Hepatocyte (in vitro differentiated cells): ENCODE measurements at regions not wholly inside any gene's neighbourhood (a gene's known extent, or its start where the extent isn't known, plus 50 kb on each side); places are given as distances from the start of the nearest gene placed in this dataset.

Experiments used
- DNase-seq: peaks from one replicate; pipeline ENCODE4 v3.0.0-alpha.2; 2016; ENCODE audit warnings: low spot score
- H2AFZ ChIP-seq: fragments of 200-600 bp; sonication (generic); 2 replicates; pipeline ENCODE4 v1.6.0; 2016; ENCODE audit warnings: antibody characterized with exemption, mild to moderate bottlenecking
- H3K27ac ChIP-seq: fragments of 200-600 bp; sonication (generic); 2 replicates; pipeline ENCODE4 v1.5.1; 2016; ENCODE audit warnings: mild to moderate bottlenecking
- H3K27me3 ChIP-seq: fragments of 200-600 bp; sonication (generic); 2 replicates; pipeline ENCODE4 v1.6.1; 2016
- H3K36me3 ChIP-seq: fragments of 200-600 bp; sonication (generic); replicated peaks from 2 replicates; pipeline ENCODE4 v1.5.1; 2016; ENCODE audit warnings: low read depth; ENCODE audit not compliant: insufficient read depth
- H3K4me1 ChIP-seq: fragments of 200-600 bp; sonication (generic); 2 replicates; pipeline ENCODE4 v1.5.1; 2016; ENCODE audit warnings: mild to moderate bottlenecking, moderate library complexity; ENCODE audit not compliant: insufficient read depth
- H3K4me2 ChIP-seq: fragments of 200-600 bp; sonication (generic); 2 replicates; pipeline ENCODE4 v1.6.0; 2016
- H3K4me3 ChIP-seq: fragments of 200-600 bp; sonication (generic); 2 replicates; pipeline ENCODE4 v1.5.1; 2016; ENCODE audit warnings: mild to moderate bottlenecking
- H3K79me2 ChIP-seq: fragments of 200-600 bp; sonication (generic); 2 replicates; pipeline ENCODE4 v1.6.0; 2017; ENCODE audit warnings: mild to moderate bottlenecking
- H3K9me2 ChIP-seq: fragments of 200-600 bp; sonication (generic); replicated peaks from 2 replicates; pipeline ENCODE4 v1.6.0; 2017; ENCODE audit warnings: mild to moderate bottlenecking; ENCODE audit not compliant: insufficient read depth
- H3K9me3 ChIP-seq: fragments of 200-600 bp; sonication (generic); 2 replicates; pipeline ENCODE4 v1.5.1; 2016; ENCODE audit warnings: low read depth, mild to moderate bottlenecking
- H4K20me1 ChIP-seq: fragments of 200-600 bp; sonication (generic); 2 replicates; pipeline ENCODE4 v1.6.0; 2016; ENCODE audit warnings: mild to moderate bottlenecking; ENCODE audit not compliant: insufficient read depth, poor library complexity, severe bottlenecking
- EZH2 ChIP-seq: fragments of 200-600 bp; sonication (generic); IDR thresholded peaks from 2 replicates; pipeline ENCODE4 v1.6.1; 2016; ENCODE audit warnings: antibody characterized with exemption, mild to moderate bottlenecking, borderline replicate concordance
- EZH2phosphoT487 ChIP-seq: fragments of 200-600 bp; sonication (generic); IDR thresholded peaks from one replicate; pipeline ENCODE4 v1.6.1; 2018; ENCODE audit warnings: antibody characterized with exemption, mild to moderate bottlenecking, low read depth, moderate library complexity; ENCODE audit not compliant: unreplicated experiment, severe bottlenecking
- WGBS: methylation state at CpG from one replicate; pipeline ENCODE4 v1.1.6; 2016; ENCODE audit warnings: low lambda C conversion rate; ENCODE audit errors: missing lambda C conversion rate; 5-methylcytosine and 5-hydroxymethylcytosine counted together
- TF ChIP-seq, protein P1 (sequence below): fragments of 200-600 bp; sonication (generic); IDR thresholded peaks from 2 replicates; pipeline ENCODE4 v1.5.1; 2016; ENCODE audit warnings: antibody characterized with exemption, mild to moderate bottlenecking; ENCODE audit not compliant: poor library complexity

DNA sequence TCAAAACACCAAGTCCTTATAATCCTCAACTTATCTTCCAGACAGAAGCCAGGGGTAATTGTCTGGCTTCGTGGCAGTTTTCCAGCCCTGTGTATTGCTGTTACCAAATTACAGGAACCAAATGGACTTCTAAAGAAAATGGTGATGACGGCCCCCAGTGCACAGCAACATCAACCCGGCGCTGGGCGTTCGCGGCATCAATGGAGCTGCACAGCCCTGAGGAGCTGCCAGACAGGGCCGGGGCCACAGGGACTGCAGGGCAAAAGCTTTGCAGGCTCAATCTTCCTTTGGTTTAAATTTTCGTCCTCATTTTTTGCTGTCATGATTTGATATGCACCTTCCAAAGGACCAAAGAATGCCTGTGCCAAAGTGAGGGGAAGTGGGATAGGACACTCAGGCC, 292.5 kb downstream of the BRD1 start:
- Histone ChIP-seq H2AFZ (no peak overlapping the region), H3K4me1 (no peaks in the 10 kb centered on the region), H3K9me3 (no peaks in the 10 kb centered on the region), H3K4me3 (no peak overlapping the region), H4K20me1 (no peaks in the 10 kb centered on the region), H3K27me3 (no peaks in the 10 kb centered on the region), H3K9me2 (no peaks in the 10 kb centered on the region), H3K27ac (no peak overlapping the region), H3K36me3 (no peaks in the 10 kb centered on the region), H3K4me2 (no peak overlapping the region), H3K79me2 (no peaks in the 10 kb centered on the region)
- 85% methylated on average over 9 of the region's 9 CpGs for WGBS
- DNase-seq: no peak
- no peak for TF ChIP-seq EZH2phosphoT487
- TF ChIP-seq, protein P1, sequence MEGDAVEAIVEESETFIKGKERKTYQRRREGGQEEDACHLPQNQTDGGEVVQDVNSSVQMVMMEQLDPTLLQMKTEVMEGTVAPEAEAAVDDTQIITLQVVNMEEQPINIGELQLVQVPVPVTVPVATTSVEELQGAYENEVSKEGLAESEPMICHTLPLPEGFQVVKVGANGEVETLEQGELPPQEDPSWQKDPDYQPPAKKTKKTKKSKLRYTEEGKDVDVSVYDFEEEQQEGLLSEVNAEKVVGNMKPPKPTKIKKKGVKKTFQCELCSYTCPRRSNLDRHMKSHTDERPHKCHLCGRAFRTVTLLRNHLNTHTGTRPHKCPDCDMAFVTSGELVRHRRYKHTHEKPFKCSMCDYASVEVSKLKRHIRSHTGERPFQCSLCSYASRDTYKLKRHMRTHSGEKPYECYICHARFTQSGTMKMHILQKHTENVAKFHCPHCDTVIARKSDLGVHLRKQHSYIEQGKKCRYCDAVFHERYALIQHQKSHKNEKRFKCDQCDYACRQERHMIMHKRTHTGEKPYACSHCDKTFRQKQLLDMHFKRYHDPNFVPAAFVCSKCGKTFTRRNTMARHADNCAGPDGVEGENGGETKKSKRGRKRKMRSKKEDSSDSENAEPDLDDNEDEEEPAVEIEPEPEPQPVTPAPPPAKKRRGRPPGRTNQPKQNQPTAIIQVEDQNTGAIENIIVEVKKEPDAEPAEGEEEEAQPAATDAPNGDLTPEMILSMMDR: no peak
- TF ChIP-seq EZH2: no peak

- Histone ChIP-seq H3K4me2 (no peak overlapping the region), H3K36me3 (no peaks in the 10 kb centered on the region), H3K27me3 (no peaks in the 10 kb centered on the region), H3K4me1 (no peaks in the 10 kb centered on the region), H4K20me1 (no peaks in the 10 kb centered on the region), H3K9me3 (no peaks in the 10 kb centered on the region), H2AFZ (no peak overlapping the region), H3K4me3 (no peak overlapping the region), H3K27ac (no peak overlapping the region), H3K79me2 (no peaks in the 10 kb centered on the region), H3K9me2 (no peaks in the 10 kb centered on the region)
- TF ChIP-seq EZH2: no peak
- TF ChIP-seq, protein P1: no peak
- no peak for TF ChIP-seq EZH2phosphoT487
- no peak for DNase-seq
- 86% methylated on average over 16 of the region's 16 CpGs for WGBS
Observed at GRCh38 chr22:49534386-49534785, 293.3 kb downstream of the BRD1 start.

DNA sequence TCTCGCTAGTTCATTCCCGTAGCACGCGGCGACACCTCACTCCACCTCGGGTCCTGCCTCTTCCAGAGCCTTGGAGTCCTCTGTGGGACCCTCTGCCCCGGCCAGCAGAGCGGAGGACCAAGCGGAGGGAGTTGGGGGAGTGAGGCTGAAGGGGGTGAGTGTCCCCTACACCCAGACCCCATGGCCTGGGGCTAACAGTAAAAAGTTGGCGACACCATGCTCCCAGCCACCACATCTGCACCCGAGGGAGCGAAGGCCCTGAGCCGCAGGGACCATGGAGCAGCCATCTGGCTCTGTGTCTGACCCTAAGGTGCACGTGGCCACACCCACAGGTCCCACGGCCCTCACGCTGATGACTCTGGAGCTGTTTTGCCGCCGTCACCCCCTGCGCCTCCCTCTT, 293.8 kb downstream of the BRD1 start:
- Histone ChIP-seq H3K4me1 (no peaks in the 10 kb centered on the region), H3K79me2 (no peaks in the 10 kb centered on the region), H3K27ac (no peak overlapping the region), H3K4me2 (no peak overlapping the region), H2AFZ (no peak overlapping the region), H4K20me1 (no peaks in the 10 kb centered on the region), H3K27me3 (no peaks in the 10 kb centered on the region), H3K9me2 (no peaks in the 10 kb centered on the region), H3K36me3 (no peaks in the 10 kb centered on the region), H3K9me3 (no peaks in the 10 kb centered on the region), H3K4me3 (no peak overlapping the region)
- no peak for DNase-seq
- TF ChIP-seq EZH2 (no peak), EZH2phosphoT487 (no peak)
- TF ChIP-seq, protein P1: no peak
- WGBS: 91% methylated on average over 19 of the region's 19 CpGs
